Naive B cell (primary cell): ENCODE measurements at regions not wholly inside any gene's neighbourhood (a gene's known extent, or its start where the extent isn't known, plus 50 kb on each side); places are given as distances from the start of the nearest gene placed in this dataset.
"Not testable (repeated sequence)": the region's sequence is repeated elsewhere in the genome, so short reads cannot be mapped to it uniquely, and the experiment has no call there.

Experiments used
- ATAC-seq, 2 donors: fragments of 150-1000 bp; cut with Tn5 transposase; 2 replicates each; pipeline ENCODE4 v1.10.0; 2021; ENCODE audit warnings: low read depth in 2 of 2, mild to moderate bottlenecking in 2 of 2, moderate library complexity in 2 of 2
- DNase-seq: peaks from one replicate; pipeline ENCODE4 v3.0.0; 2022
- H3K27ac Mint-ChIP-seq, 6 donors: one replicate each; pipeline ENCODE4 v1.8.0; 2020 to 2022; ENCODE audit warnings: mild to moderate bottlenecking in 6 of 6, mixed read lengths in 6 of 6, moderate library complexity in 5 of 6, inconsistent platforms in 2 of 6
- H3K27me3 Mint-ChIP-seq, 3 donors: one replicate each; pipeline ENCODE4 v1.8.0; 2021 to 2022; ENCODE audit warnings: mixed read lengths in 3 of 3, mild to moderate bottlenecking in 1 of 3
- H3K36me3 Mint-ChIP-seq, 2 donors: one replicate each; pipeline ENCODE4 v1.8.0; 2020 to 2022; ENCODE audit warnings: mixed read lengths in 2 of 2, inconsistent platforms in 1 of 2, mild to moderate bottlenecking in 1 of 2
- H3K4me1 Mint-ChIP-seq, 3 donors: one replicate each; pipeline ENCODE4 v1.8.0; 2020 to 2022; ENCODE audit warnings: mixed read lengths in 3 of 3, inconsistent platforms in 1 of 3, mild to moderate bottlenecking in 1 of 3, moderate library complexity in 1 of 3
- H3K4me3 Mint-ChIP-seq, 8 donors: one replicate each; pipeline ENCODE4 v1.8.0; 2020 to 2022; ENCODE audit warnings: mild to moderate bottlenecking in 8 of 8, mixed read lengths in 8 of 8, moderate library complexity in 8 of 8, inconsistent platforms in 2 of 8
- H3K9me3 Mint-ChIP-seq, 7 donors: one replicate each; pipeline ENCODE4 v1.8.0; 2020 to 2022; ENCODE audit warnings: mixed read lengths in 7 of 7, mild to moderate bottlenecking in 5 of 7, inconsistent platforms in 2 of 7, moderate library complexity in 1 of 7

DNA sequence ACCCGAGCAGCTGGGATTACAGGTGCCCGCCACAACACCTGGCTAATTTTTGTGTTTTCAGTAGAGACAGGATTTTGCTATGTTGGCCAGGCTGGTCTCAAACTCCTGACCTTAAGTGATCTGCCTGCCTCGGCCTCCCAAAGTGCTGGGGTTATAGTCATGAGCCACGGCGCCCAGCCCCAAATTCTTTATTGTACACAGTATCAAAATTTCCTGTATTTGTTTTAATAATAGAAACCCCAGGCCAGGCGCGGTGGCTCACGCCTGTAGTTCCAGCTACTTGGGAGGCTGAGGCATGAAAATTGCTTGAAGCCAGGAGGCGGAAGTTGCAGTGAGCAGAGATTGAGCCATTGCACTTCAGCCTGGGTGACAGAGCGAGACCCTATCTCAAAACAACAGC, 266.3 kb upstream of the TPK1 start:
- ATAC-seq, H3K27ac Mint-ChIP-seq, H3K9me3 Mint-ChIP-seq: not testable (repeated sequence)

DNA sequence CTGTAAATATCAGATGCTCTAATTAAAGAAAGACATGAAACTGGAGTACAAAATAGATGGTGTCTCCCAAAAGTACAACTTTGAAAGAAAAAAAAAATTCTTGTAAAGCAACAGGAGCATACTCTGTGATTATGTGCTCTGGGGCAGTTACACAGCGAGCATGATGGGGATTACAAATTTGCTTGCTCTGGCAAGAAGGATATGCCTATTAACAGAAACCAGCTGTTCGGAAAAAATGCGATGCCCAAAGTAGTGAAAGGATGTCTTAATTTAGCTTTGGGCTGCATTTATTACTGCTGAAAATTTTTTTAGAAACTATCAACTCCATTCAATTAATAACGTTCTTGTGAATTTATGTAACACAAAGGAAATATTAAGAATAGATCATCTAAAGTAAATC, 256.9 kb upstream of the TPK1 start:
- Mint-ChIP-seq H3K9me3 (no peaks in the 10 kb centered on the region), H3K27me3 (peaks cover 0 to 4% (median 0%) of the 10 kb centered on the region in 3 donors), H3K4me1 (no peaks in the 10 kb centered on the region), H3K36me3 (no peaks in the 10 kb centered on the region), H3K4me3 (no peak overlapping the region), H3K27ac (no peak overlapping the region)
- DNase-seq (no peak), ATAC-seq (no peak)

More for the DNA sequence above, 266.3 kb upstream of the TPK1 start:
- not testable (repeated sequence) for H3K27me3 Mint-ChIP-seq, H3K4me1 Mint-ChIP-seq, H3K36me3 Mint-ChIP-seq, H3K4me3 Mint-ChIP-seq, DNase-seq

DNA sequence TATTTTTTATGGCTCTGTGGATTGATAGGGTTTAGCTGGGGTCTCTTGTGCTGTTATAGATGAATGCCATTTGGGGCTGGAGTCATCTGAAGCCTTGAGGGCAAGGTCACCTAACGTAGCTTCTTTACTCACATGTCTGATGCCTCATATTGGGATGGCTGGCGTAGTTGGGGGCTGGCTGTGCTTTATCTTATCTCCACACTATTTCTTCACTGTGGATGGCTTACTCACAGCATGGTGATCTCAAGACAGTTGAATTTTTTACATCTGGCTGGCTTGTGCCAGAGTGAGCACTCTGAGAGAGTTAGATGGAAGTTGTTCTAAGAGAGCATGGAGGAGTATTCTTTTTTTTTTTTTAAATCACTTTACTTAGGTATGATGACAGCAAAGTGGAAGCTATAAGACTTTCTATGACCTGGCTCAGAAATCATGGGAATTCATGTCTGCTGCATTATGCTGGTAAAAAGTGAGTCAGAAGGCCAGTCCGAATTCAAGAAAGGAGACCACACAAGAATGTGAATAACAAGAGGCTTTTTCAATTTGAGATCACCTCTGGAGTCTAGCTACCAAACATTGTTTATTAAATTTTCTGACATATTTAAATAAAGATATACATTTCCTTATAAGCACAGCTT, 252.4 kb upstream of the TPK1 start:
- Mint-ChIP-seq H3K36me3 (no peaks in the 10 kb centered on the region), H3K4me1 (no peaks in the 10 kb centered on the region), H3K27me3 (peaks cover 0 to 5% (median 0%) of the 10 kb centered on the region in 3 donors), H3K9me3 (peaks cover 0 to 6% (median 0%) of the 10 kb centered on the region in 7 donors), H3K4me3 (no peak overlapping the region), H3K27ac (peak overlapping the region in 1 of 6 donors; percentile 3)
- ATAC-seq: no peak
- no peak for DNase-seq

DNA sequence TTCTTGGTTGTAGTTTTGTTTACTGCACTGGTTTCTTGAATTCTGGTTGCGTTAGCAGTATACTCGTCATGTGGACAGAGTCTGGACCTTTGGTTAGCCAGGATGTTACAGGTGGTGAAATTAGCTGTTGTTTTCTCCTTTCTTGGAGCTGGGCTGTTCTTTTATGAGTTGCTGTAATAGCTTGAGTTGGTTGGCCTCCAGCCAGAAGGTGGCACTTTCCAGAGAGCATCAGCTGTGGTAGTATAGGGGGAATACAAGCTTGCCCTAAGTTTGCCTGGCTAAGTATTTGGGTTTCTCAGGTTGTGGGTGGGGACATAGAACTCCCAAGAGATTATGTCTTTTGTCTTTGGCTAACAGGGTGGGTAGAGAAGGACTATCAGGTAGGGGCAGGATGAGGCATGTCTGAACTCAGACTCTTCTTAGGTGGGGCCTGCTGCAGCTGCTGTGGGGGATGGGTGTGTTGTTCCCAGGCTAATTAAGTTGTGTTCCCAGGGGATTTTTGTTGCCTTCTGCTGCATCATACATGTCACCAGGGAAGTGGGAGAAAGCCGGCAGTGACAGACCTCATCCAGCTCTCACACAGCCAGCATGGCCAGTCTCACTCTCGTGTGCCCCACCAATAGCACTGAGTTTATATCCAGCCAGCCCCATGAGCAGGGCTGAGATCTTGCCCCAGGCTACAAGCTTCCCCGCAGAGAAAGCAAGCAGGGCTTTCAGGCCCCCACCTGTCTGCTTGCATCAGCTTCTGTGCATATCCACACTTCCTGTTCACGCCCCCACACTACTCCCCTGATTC, 246.7 kb upstream of the TPK1 start:
- H3K36me3 Mint-ChIP-seq: no peaks in the 10 kb centered on the region
- no peak overlapping the region for H3K4me3 Mint-ChIP-seq
- DNase-seq: no peak
- no peaks in the 10 kb centered on the region for H3K4me1 Mint-ChIP-seq
- peaks cover 0 to 8% (median 7%) of the 10 kb centered on the region in 3 donors for H3K27me3 Mint-ChIP-seq
- peaks cover 0 to 9% (median 2%) of the 10 kb centered on the region in 7 donors for H3K9me3 Mint-ChIP-seq
- ATAC-seq: no peak
- no peak overlapping the region for H3K27ac Mint-ChIP-seq

DNA sequence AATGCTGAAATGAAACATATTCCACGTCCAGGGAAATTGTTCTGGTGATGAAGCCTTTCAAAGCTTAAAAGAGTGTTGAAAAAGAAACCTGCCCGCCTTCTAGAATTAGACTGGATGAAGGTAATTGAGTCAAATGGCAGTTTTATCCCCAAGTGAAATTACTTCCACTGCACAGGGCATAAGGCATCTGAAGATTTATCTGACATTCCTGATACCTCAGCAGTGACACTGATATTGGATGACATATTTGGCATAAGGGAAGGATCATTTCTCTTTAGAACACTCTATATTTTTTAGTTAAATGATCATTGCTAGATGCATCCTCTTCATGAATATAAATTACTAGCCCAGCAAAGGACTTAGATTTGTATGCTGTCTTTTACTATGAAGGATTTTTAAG, 229.6 kb upstream of the TPK1 start:
- Mint-ChIP-seq H3K4me1 (no peaks in the 10 kb centered on the region), H3K27ac (no peak overlapping the region), H3K9me3 (no peaks in the 10 kb centered on the region), H3K4me3 (no peak overlapping the region), H3K27me3 (peaks cover 0 to 5% (median 0%) of the 10 kb centered on the region in 3 donors), H3K36me3 (no peaks in the 10 kb centered on the region)
- no peak for DNase-seq
- no peak for ATAC-seq

DNA sequence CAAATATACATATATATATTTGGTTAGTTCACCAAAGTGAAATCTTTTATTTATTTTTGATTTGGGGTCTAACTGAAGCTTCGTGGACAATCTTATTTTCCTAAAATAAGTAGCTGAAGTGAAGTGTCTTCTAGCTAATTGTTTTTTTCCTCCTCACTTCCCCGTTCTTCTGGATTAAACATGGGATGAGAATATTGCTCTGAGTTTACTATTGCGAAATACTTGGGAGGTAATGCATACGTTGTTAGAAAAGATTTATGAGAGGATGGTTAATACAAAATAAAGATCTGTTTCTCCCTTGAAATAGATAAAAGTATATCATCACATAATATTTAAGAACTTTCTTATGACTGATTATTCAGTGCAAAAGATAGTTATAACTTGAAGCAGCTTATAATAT, 228.3 kb upstream of the TPK1 start:
- Mint-ChIP-seq H3K4me3 (no peak overlapping the region), H3K27ac (no peak overlapping the region), H3K27me3 (peaks cover 0 to 5% (median 0%) of the 10 kb centered on the region in 3 donors), H3K4me1 (no peaks in the 10 kb centered on the region), H3K9me3 (no peaks in the 10 kb centered on the region), H3K36me3 (no peaks in the 10 kb centered on the region)
- ATAC-seq: no peak
- no peak for DNase-seq

DNA sequence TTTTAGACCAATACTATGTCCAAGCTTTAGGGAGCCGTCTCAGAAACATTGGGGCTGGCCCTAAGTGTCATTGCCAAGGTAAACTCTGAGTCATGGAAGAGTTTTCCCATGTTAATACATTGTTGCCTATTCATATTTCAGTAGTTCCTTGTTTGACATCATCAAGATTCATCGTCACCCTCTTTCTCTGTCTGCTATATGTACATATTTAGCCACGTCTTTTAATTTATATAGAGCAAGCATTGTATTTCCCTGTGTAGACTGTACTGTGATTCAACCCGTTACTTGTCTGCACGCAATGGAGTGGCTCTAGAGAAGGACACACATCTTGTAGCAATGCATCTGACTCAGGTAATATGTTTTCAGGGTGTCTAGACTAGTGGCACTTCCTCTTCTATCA, 217.9 kb upstream of the TPK1 start:
- Mint-ChIP-seq H3K36me3 (no peaks in the 10 kb centered on the region), H3K27me3 (peaks cover 0 to 10% (median 3%) of the 10 kb centered on the region in 3 donors), H3K4me3 (no peak overlapping the region), H3K27ac (peak overlapping the region in 1 of 6 donors; percentile 25), H3K9me3 (peaks cover 0 to 13% (median 5%) of the 10 kb centered on the region in 7 donors), H3K4me1 (no peaks in the 10 kb centered on the region)
- DNase-seq (no peak), ATAC-seq (no peak)

DNA sequence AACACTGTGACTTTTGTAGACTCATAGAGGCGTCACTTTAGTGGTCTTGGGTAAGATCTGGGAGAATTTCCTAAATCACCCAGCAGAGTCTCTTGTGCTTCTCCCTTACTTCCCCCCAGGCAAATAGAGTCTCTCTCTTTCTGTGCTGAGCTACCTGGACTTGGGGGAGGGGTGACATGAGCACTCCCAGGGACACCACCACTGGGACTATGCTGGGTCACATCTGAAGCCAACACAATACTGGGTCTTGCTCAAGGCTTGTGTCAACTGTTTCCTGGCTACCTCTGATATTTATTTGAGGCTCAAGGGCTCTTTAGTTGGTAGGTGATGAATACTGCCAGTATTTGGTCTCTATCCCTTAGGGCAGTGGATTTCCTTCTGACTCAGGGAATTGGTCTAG, 214.6 kb upstream of the TPK1 start:
- H3K4me3 Mint-ChIP-seq: no peak overlapping the region
- H3K9me3 Mint-ChIP-seq: peaks cover 0 to 14% (median 5%) of the 10 kb centered on the region in 7 donors
- ATAC-seq: no peak
- no peaks in the 10 kb centered on the region for H3K36me3 Mint-ChIP-seq
- DNase-seq: no peak
- no peak overlapping the region for H3K27ac Mint-ChIP-seq
- no peaks in the 10 kb centered on the region for H3K4me1 Mint-ChIP-seq
- peaks cover 0 to 10% (median 3%) of the 10 kb centered on the region in 3 donors for H3K27me3 Mint-ChIP-seq

DNA sequence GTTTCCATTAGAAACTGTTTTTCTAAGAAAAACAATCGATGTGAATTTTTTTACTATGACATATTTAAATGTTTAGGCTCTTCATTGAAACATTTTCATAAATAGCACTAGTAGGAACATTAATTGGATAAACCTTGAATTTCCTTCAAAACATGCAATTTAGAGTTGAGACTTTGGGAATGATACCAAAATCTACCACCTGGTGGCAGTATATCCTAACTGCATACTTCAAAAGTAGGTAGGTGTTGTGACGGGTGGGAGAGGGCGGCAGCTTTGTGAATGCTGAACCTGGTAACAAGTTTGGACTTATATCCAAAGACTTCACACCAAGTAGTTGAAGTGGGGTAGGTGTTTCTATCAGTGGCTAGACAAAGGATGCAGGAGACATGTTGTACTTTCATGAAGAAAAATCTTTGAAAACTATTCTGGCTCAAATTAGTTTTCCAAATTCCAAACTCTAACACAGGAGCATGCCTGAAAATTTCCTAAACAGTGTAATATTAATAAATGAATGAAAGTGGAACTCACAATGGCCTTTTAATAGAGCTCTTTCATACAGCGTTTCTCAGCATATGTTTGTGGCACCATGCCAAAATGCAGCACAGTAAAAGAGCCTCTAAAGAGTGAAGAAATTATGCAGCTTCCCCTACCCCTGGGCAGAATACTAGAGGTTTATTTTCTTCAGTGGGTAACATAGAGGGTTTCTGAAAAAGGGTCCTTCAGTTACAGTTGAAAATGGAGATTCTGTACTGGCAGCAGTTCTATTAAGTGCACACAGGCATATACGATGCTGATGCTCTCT, 201.0 kb upstream of the TPK1 start:
- DNase-seq (peak; percentile 23), ATAC-seq (peak; percentile 34 to 47)
- Mint-ChIP-seq H3K36me3 (peaks cover 0 to 7% of the 10 kb centered on the region in 2 donors), H3K27me3 (peaks cover 8 to 13% (median 12%) of the 10 kb centered on the region in 3 donors), H3K4me1 (peaks cover 0 to 2% (median 0%) of the 10 kb centered on the region in 3 donors), H3K27ac (no peak overlapping the region), H3K9me3 (peaks cover 0 to 13% (median 5%) of the 10 kb centered on the region in 7 donors), H3K4me3 (no peak overlapping the region)

DNA sequence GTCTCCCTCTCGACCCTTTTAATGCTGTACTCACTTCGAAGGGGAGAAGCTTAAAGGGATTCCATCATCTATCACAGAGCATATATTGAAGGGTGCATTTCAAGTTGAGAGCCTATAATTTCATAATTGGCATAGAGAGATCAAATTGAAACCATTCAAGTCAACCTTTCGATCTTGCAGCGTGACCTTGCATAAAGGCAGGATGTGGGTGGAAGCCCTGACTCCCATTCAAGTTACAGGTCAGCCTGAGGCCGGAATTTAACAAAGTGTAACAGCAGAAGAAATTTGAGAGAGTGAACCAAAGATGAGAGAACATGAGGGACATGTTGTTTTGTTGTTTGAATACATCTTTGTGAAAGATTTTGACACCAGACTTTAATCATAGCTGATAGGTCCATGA, 195.3 kb upstream of the TPK1 start:
- ATAC-seq (no peak), DNase-seq (no peak)
- H3K36me3 Mint-ChIP-seq: no peaks in the 10 kb centered on the region
- peaks cover 0 to 13% (median 4%) of the 10 kb centered on the region in 7 donors for H3K9me3 Mint-ChIP-seq
- no peaks in the 10 kb centered on the region for H3K4me1 Mint-ChIP-seq
- no peak overlapping the region for H3K4me3 Mint-ChIP-seq
- H3K27ac Mint-ChIP-seq: no peak overlapping the region
- H3K27me3 Mint-ChIP-seq: peaks cover 4 to 6% (median 5%) of the 10 kb centered on the region in 3 donors

DNA sequence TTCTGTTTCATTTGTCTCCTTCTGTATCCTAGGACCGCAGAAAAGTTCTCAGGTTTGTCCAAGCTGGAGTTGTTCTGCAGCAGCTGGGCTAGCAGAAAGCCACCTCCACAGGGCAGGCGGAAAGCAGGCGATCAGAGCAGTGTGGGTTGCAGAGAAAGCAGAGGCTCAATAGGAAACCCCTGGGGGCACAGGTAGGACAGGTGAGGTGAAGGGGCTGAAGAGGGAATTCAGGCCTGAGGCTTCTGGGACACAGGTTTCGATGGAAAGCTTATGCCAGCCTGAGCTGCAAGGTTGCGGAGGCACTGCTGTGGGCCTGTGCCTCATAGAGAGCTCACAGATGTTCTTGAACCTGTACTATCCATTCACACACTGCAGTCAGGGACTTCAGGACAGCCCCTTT, 194.9 kb upstream of the TPK1 start:
- DNase-seq (no peak), ATAC-seq (no peak)
- Mint-ChIP-seq H3K27me3 (peaks cover 2 to 4% (median 4%) of the 10 kb centered on the region in 3 donors), H3K4me3 (no peak overlapping the region), H3K4me1 (no peaks in the 10 kb centered on the region), H3K9me3 (peaks cover 0 to 13% (median 4%) of the 10 kb centered on the region in 7 donors), H3K27ac (peak overlapping the region in 1 of 6 donors; percentile 46), H3K36me3 (no peaks in the 10 kb centered on the region)

DNA sequence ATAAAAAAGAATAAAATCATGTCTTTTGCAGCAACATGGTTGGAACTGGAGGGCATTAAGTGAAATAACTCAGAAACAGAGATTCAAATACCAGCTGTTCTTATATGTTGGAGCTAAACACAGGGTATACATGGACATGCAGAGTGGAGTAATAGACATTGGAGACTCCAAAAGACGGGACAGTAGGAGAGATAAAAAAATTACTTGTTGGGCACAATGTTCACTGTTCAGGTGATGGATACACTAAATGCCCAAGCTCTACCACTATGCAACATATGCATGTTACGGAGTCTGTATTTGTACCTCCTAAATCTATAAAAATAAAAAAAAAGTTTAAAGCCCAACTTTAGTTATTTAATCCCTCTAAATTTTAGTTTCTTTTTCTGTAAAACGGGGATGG, 184.6 kb upstream of the TPK1 start:
- Mint-ChIP-seq H3K36me3 (no peaks in the 10 kb centered on the region), H3K27ac (no peak overlapping the region), H3K9me3 (no peaks in the 10 kb centered on the region), H3K4me3 (no peak overlapping the region), H3K4me1 (no peaks in the 10 kb centered on the region), H3K27me3 (no peaks in the 10 kb centered on the region)
- ATAC-seq (no peak), DNase-seq (no peak)

DNA sequence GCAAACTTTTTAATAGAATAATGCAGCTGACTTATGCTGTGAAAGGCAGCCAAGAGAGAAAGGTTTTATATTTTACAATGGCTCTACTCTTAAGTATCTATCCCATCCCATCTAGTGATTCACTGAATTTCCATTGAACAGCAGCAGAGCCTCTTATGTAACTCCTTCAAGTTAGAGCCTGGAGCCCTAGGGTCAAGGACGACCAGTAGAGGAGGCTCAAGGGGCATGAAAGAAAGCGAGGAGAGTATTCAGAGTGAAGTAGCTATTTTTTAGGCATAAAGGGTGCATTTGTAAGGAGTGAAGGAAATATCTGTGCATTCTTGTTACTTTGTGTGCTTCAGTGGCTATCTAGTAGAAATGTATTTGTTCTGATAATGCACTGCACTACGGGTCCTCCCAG, 180.2 kb upstream of the TPK1 start:
- Mint-ChIP-seq H3K27ac (no peak overlapping the region), H3K27me3 (peaks cover 0 to 6% (median 0%) of the 10 kb centered on the region in 3 donors), H3K4me3 (no peak overlapping the region), H3K36me3 (no peaks in the 10 kb centered on the region), H3K9me3 (no peaks in the 10 kb centered on the region), H3K4me1 (no peaks in the 10 kb centered on the region)
- ATAC-seq (no peak), DNase-seq (no peak)
